WERI-Rb-1 (cell line): ENCODE measurements at regions not wholly inside any gene's neighbourhood (a gene's known extent, or its start where the extent isn't known, plus 50 kb on each side); places are given as distances from the start of the nearest gene placed in this dataset.

Source experiments
- DNase-seq: peaks from one replicate; pipeline ENCODE4 v3.0.0-alpha.2; 2020
- H3K27ac ChIP-seq: fragments of 250-450 bp; sonication (Bioruptor Pico); 2 replicates; pipeline ENCODE4 v1.5.1; 2020; ENCODE audit warnings: mild to moderate bottlenecking, moderate library complexity
- H3K27me3 ChIP-seq: fragments of 250-450 bp; sonication (Bioruptor Pico); 2 replicates; pipeline ENCODE4 v1.5.1; 2021; ENCODE audit warnings: mild to moderate bottlenecking, low read depth, moderate library complexity; ENCODE audit not compliant: insufficient read depth, severe bottlenecking
- H3K36me3 ChIP-seq: fragments of 250-450 bp; sonication (Bioruptor Pico); 2 replicates; pipeline ENCODE4 v1.5.1; 2020; ENCODE audit warnings: mild to moderate bottlenecking, moderate library complexity
- H3K4me3 ChIP-seq: 2 replicates; pipeline ENCODE4 v1.5.1; 2011; ENCODE audit warnings: low read depth, mild to moderate bottlenecking, control low read depth, low read length
- H3K9me3 ChIP-seq: fragments of 250-450 bp; sonication (Bioruptor Pico); 2 replicates; pipeline ENCODE4 v1.5.1; 2021; ENCODE audit warnings: mild to moderate bottlenecking, moderate library complexity; ENCODE audit not compliant: severe bottlenecking
- TF ChIP-seq, protein P1 (sequence below): IDR thresholded peaks from 2 replicates; pipeline ENCODE4 v1.5.1; 2011; ENCODE audit warnings: low read depth, mild to moderate bottlenecking, control low read depth, inconsistent platforms, low read length

DNA sequence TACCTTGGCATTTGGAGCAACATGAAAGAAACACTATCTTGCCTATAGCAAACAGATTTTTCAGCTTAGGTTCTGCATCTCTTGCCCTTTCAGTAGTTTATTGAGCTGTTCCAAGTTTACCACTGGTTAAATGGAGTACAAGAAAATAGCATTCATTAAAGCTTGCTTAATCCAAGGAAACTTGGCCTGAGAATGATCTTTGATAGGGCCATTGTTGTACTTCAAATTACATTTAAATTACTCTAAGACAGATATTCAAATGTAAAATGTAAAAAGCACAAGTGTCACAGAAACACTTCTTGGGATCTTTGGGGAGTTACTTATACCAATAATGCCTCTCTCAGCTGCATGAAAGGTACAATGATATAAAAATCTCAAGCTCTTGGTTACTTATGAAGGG, 609.0 kb upstream of the HTR2C start:
- Histone ChIP-seq H3K9me3 (no peaks in the 10 kb centered on the region), H3K27ac (no peak overlapping the region), H3K4me3 (no peak overlapping the region), H3K36me3 (no peaks in the 10 kb centered on the region), H3K27me3 (peaks cover 69% of the 10 kb centered on the region)
- no peak for DNase-seq
- TF ChIP-seq, protein P1, sequence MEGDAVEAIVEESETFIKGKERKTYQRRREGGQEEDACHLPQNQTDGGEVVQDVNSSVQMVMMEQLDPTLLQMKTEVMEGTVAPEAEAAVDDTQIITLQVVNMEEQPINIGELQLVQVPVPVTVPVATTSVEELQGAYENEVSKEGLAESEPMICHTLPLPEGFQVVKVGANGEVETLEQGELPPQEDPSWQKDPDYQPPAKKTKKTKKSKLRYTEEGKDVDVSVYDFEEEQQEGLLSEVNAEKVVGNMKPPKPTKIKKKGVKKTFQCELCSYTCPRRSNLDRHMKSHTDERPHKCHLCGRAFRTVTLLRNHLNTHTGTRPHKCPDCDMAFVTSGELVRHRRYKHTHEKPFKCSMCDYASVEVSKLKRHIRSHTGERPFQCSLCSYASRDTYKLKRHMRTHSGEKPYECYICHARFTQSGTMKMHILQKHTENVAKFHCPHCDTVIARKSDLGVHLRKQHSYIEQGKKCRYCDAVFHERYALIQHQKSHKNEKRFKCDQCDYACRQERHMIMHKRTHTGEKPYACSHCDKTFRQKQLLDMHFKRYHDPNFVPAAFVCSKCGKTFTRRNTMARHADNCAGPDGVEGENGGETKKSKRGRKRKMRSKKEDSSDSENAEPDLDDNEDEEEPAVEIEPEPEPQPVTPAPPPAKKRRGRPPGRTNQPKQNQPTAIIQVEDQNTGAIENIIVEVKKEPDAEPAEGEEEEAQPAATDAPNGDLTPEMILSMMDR = no peak

DNA sequence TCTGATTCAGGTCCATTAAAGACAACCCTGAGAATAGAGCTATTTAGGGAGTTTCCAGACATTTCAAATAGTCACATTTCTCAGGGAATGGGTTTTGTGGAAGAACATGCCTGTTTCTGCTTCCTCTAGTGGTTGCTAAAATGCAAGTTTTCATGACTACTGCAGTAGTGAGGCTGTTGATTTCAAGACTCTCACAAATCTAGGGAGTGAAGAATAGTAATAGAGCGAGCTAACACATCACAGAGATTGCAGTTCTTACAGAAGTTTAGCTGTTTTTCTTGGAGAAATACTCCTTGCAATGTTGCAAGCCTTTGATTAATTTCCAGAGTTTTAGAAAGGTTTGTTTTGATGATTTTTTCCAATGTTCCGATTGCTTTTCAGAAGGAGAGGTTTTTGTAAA, 610.2 kb upstream of the HTR2C start:
- Histone ChIP-seq H3K9me3 (no peaks in the 10 kb centered on the region), H3K36me3 (no peaks in the 10 kb centered on the region), H3K27me3 (peaks cover 65% of the 10 kb centered on the region), H3K4me3 (no peak overlapping the region), H3K27ac (no peak overlapping the region)
- no peak for DNase-seq
- TF ChIP-seq, protein P1 = no peak

- TF ChIP-seq, protein P1 = no peak
- Histone ChIP-seq H3K27me3 (peaks cover 60% of the 10 kb centered on the region), H3K9me3 (no peaks in the 10 kb centered on the region), H3K36me3 (no peaks in the 10 kb centered on the region), H3K27ac (no peak overlapping the region), H3K4me3 (no peak overlapping the region)
- no peak for DNase-seq
Observed at GRCh38 chrX:113966791-113967190, 617.1 kb upstream of the HTR2C start.

DNA sequence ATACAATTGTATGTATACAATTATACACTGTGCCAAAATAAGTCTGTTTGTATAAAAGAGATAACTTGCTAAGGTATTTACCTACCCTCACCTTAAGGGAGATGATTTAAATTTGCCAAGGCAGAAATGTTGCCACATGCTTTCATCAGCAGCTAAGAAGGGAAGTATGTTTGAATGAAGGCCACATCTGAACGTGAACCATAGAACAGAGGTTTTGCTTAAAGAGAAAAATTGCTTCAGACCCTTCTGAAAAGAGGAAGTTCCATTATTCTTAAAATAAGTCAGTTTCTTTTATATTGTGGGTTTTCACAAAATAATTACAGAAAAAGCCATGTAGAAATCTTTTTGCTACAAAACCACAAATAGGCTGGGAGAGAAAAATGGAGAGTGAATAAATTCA, 621.5 kb upstream of the HTR2C start:
- H3K27ac ChIP-seq = no peak overlapping the region
- H3K4me3 ChIP-seq = no peak overlapping the region
- H3K9me3 ChIP-seq = no peaks in the 10 kb centered on the region
- H3K36me3 ChIP-seq = no peaks in the 10 kb centered on the region
- peaks cover 81% of the 10 kb centered on the region for H3K27me3 ChIP-seq
- no peak for DNase-seq
- TF ChIP-seq, protein P1 = no peak

- DNase-seq = no peak
- peaks cover 3% of the 10 kb centered on the region for H3K9me3 ChIP-seq
- H3K36me3 ChIP-seq = no peaks in the 10 kb centered on the region
- H3K4me3 ChIP-seq = no peak overlapping the region
- H3K27ac ChIP-seq = no peak overlapping the region
- TF ChIP-seq, protein P1 = no peak
- H3K27me3 ChIP-seq = peaks cover 79% of the 10 kb centered on the region
Observed at GRCh38 chrX:113959912-113960626, 623.8 kb upstream of the HTR2C start.

- Histone ChIP-seq H3K4me3 (no peak overlapping the region), H3K36me3 (no peaks in the 10 kb centered on the region), H3K27me3 (peaks cover 81% of the 10 kb centered on the region), H3K9me3 (peaks cover 3% of the 10 kb centered on the region), H3K27ac (no peak overlapping the region)
- TF ChIP-seq, protein P1 = no peak
- no peak for DNase-seq
Observed at GRCh38 chrX:113956936-113957335, 627.0 kb upstream of the HTR2C start.
